HCT116 (cell line): ENCODE measurements at regions not wholly inside any gene's neighbourhood (a gene's known extent, or its start where the extent isn't known, plus 50 kb on each side); places are given as distances from the start of the nearest gene placed in this dataset.

ENCODE experiments used
- ATAC-seq: fragments of 200-7000 bp; cut with Tn5 transposase; 2 replicates; pipeline ENCODE4 v1.9.1; 2020; ENCODE audit warnings: mild to moderate bottlenecking, moderate library complexity
- BruUV-seq: library from RNA; stranded (reverse); fragments of 400-500 nt; replicated peaks from 2 replicates; lab custom pipeline; 2021; lab: Mats Ljungman, UMichigan
- CTCF ChIA-PET: fragments of 300-600 bp; sonication (Branson Sonifier 250); formaldehyde crosslinking; loops from one replicate; lab custom pipeline; 2021; ENCODE audit warnings: antibody characterized with exemption; lab: Charles Lee
- POLR2A ChIA-PET: fragments of 300-600, 350-600 bp; sonication (Branson Sonifier 250); formaldehyde crosslinking; loops from one replicate; lab custom pipeline; 2021; ENCODE audit warnings: antibody characterized with exemption; lab: Charles Lee
- RAD21 ChIA-PET, 2 experiments: fragments of 300-600 bp; sonication (Branson Sonifier 250); formaldehyde crosslinking; loops; one replicate each; lab custom pipeline; 2023; ENCODE audit warnings: low total read pairs in 2 of 2; ENCODE audit not compliant: uncharacterized antibody in 2 of 2, unreplicated experiment in 2 of 2, low non-redundant PET in 1 of 2; lab: Charles Lee
- DNase-seq: peaks from one replicate; pipeline ENCODE4 v3.0.0-alpha.2; 2010; ENCODE audit warnings: low read depth, low spot score
- H2AFZ ChIP-seq: fragments of 200-600 bp; shearing (Covaris generic), sonication (generic); 2 replicates; pipeline ENCODE4 v1.6.1; 2017; ENCODE audit warnings: low read depth, mixed run types, mixed read lengths, antibody characterized with exemption, low read length; ENCODE audit not compliant: poor library complexity, severe bottlenecking
- H3K27ac ChIP-seq: 2 replicates; pipeline ENCODE4 v1.5.1; 2012; ENCODE audit warnings: low read depth, low read length
- H3K27me3 ChIP-seq: fragments of 200-600 bp; sonication (generic); 2 replicates; pipeline ENCODE4 v1.6.1; 2016; ENCODE audit warnings: mixed run types, low read length, mixed read lengths; ENCODE audit not compliant: insufficient read depth
- H3K36me3 ChIP-seq, 2 experiments: fragments of 200-500 bp in 1 of 2; fragments of 200-600 bp in 1 of 2; sonication (Bioruptor generic) in 1 of 2; sonication (generic) in 1 of 2; 2 replicates each; pipeline versions ENCODE4 v1.5.1 to v1.6.1; 2014 to 2016; ENCODE audit warnings: low read length in 2 of 2, inconsistent platforms in 1 of 2, mixed read lengths in 1 of 2, mixed run types in 1 of 2; ENCODE audit not compliant: insufficient read depth in 2 of 2, control insufficient read depth in 1 of 2
- H3K4me1 ChIP-seq, 2 experiments: fragments of 200-600 bp in 1 of 2; sonication (generic) in 1 of 2; 2 replicates each; pipeline versions ENCODE4 v1.5.1 to v1.6.1; 2012 to 2017; ENCODE audit warnings: low read length in 2 of 2, inconsistent platforms in 1 of 2, mild to moderate bottlenecking in 1 of 2, mixed read lengths in 1 of 2, mixed run types in 1 of 2, moderate library complexity in 1 of 2; ENCODE audit not compliant: insufficient read depth in 2 of 2, control insufficient read depth in 1 of 2
- H3K4me2 ChIP-seq: fragments of 200-600 bp; sonication (generic); 2 replicates; pipeline ENCODE4 v1.6.1; 2017; ENCODE audit warnings: mixed run types, low read length, mixed read lengths
- H3K4me3 ChIP-seq, 2 experiments: fragments of 200-600 bp in 1 of 2; sonication (generic) in 1 of 2; replicated peaks in 1 of 2; 2 replicates each; pipeline ENCODE4 v1.5.1; 2011 to 2016; ENCODE audit warnings: low read length in 2 of 2, control low read depth in 1 of 2, low read depth in 1 of 2, mild to moderate bottlenecking in 1 of 2, mixed read lengths in 1 of 2, mixed run types in 1 of 2
- H3K79me2 ChIP-seq: fragments of 200-600 bp; sonication (generic); 2 replicates; pipeline ENCODE4 v1.6.1; 2017; ENCODE audit warnings: mild to moderate bottlenecking, mixed run types, low read length, moderate library complexity, mixed read lengths; ENCODE audit not compliant: insufficient read depth
- H3K9ac ChIP-seq: fragments of 200-600 bp; sonication (generic); 2 replicates; pipeline ENCODE4 v1.6.1; 2016; ENCODE audit warnings: low read length, mixed read lengths
- H3K9me2 ChIP-seq: fragments of 200-600 bp; sonication (generic), shearing (Covaris generic); 2 replicates; pipeline ENCODE4 v1.6.1; 2017; ENCODE audit warnings: mixed run types, mild to moderate bottlenecking, moderate library complexity; ENCODE audit not compliant: insufficient read depth
- H3K9me3 ChIP-seq, 2 experiments: fragments of 200-500 bp in 1 of 2; fragments of 200-600 bp in 1 of 2; sonication (Bioruptor generic) in 1 of 2; sonication (generic) in 1 of 2; 2 replicates each; pipeline ENCODE4 v1.6.1; 2014 to 2017; ENCODE audit warnings: low read length in 2 of 2, mixed read lengths in 2 of 2, inconsistent platforms in 1 of 2, low read depth in 1 of 2, mild to moderate bottlenecking in 1 of 2, mixed run types in 1 of 2, moderate library complexity in 1 of 2; ENCODE audit not compliant: control insufficient read depth in 1 of 2, insufficient read depth in 1 of 2
- H4K20me1 ChIP-seq: fragments of 200-600 bp; sonication (generic), shearing (Covaris generic); 2 replicates; pipeline ENCODE4 v1.6.1; 2017; ENCODE audit warnings: mixed run types, mild to moderate bottlenecking, moderate library complexity; ENCODE audit not compliant: insufficient read depth
- ATF3 ChIP-seq: IDR thresholded peaks from 2 replicates; pipeline ENCODE4 v1.6.1; 2012
- CBX3 ChIP-seq: IDR thresholded peaks from 2 replicates; pipeline ENCODE4 v1.6.1; 2012; ENCODE audit warnings: low read depth
- CEBPB ChIP-seq: IDR thresholded peaks from 2 replicates; pipeline ENCODE4 v1.6.1; 2012; ENCODE audit warnings: low read depth
- CTCF ChIP-seq, 3 experiments: fragments of 200-600 bp in 1 of 3; sonication (generic) in 1 of 3; IDR thresholded peaks in 2 of 3; conservative IDR thresholded peaks in 1 of 3; 2 replicates each; pipeline ENCODE4 v1.5.1; 2012 to 2017; ENCODE audit warnings: low read depth in 2 of 3, low read length in 2 of 3, antibody characterized with exemption in 1 of 3, borderline replicate concordance in 1 of 3, control low read depth in 1 of 3, mild to moderate bottlenecking in 1 of 3, mixed read lengths in 1 of 3, mixed run types in 1 of 3, moderate library complexity in 1 of 3; ENCODE audit not compliant: insufficient read depth in 1 of 3
- EGR1 ChIP-seq: IDR thresholded peaks from 2 replicates; pipeline ENCODE4 v1.6.1; 2012; ENCODE audit warnings: low read depth
- ELF1 ChIP-seq: IDR thresholded peaks from 2 replicates; pipeline ENCODE4 v1.6.1; 2012; ENCODE audit warnings: low read depth, borderline replicate concordance
- EZH2phosphoT487 ChIP-seq: fragments of 200-600 bp; IDR thresholded peaks from 2 replicates; pipeline ENCODE4 v1.6.1; 2018; ENCODE audit warnings: antibody characterized with exemption, borderline replicate concordance
- FOSL1 ChIP-seq: IDR thresholded peaks from 2 replicates; pipeline ENCODE4 v1.6.1; 2012; ENCODE audit warnings: low read depth
- MAX ChIP-seq: IDR thresholded peaks from 2 replicates; pipeline ENCODE4 v1.6.1; 2012
- POLR2A ChIP-seq: IDR thresholded peaks from 2 replicates; pipeline ENCODE4 v1.7.0; 2011; ENCODE audit warnings: borderline replicate concordance; ENCODE audit not compliant: insufficient read depth, insufficient read length; ENCODE audit errors: extremely low read depth
- POLR2AphosphoS5 ChIP-seq: IDR thresholded peaks from 2 replicates; pipeline ENCODE4 v1.6.1; 2011; ENCODE audit warnings: mild to moderate bottlenecking, low read depth, low read length, moderate library complexity
- REST ChIP-seq: IDR thresholded peaks from 2 replicates; pipeline ENCODE4 v1.6.1; 2012; ENCODE audit warnings: low read depth
- SIN3A ChIP-seq: IDR thresholded peaks from 2 replicates; pipeline ENCODE4 v1.6.1; 2012; ENCODE audit warnings: low read depth
- SRF ChIP-seq: IDR thresholded peaks from 2 replicates; pipeline ENCODE4 v1.6.1; 2012; ENCODE audit warnings: low read depth
- TCF7L2 ChIP-seq: IDR thresholded peaks from 2 replicates; pipeline ENCODE4 v1.7.0; 2011; ENCODE audit warnings: borderline replicate concordance, inconsistent platforms; ENCODE audit not compliant: insufficient read depth, insufficient read length; ENCODE audit errors: extremely low read depth
- YY1 ChIP-seq: IDR thresholded peaks from 2 replicates; pipeline ENCODE4 v1.6.1; 2011; ENCODE audit warnings: low read length, low read depth, moderate library complexity, mild to moderate bottlenecking; ENCODE audit not compliant: insufficient replicate concordance; ENCODE audit errors: extremely low read depth
- ZFX ChIP-seq: fragments of 450-650 bp; IDR thresholded peaks from 2 replicates; pipeline ENCODE4 v1.6.1; 2017
- intact Hi-C: fragments of 100-400 bp; cut with micrococcal nuclease; formaldehyde crosslinking; loops from 2 replicates; pipeline ENCODE4 v1.10.0; 2022

GRCh38 chr2:75389271-75389670 lies 171.5 kb downstream of the EVA1A start (continued):
- no peak for TF ChIP-seq CTCF (IDR thresholded peaks at IDR 0.05 in 2 of 3, conservative IDR thresholded peaks at IDR 0.05 in 1 of 3; ENCODE audit: borderline replicate concordance in 1 of 3, insufficient read depth in 1 of 3, low read depth in 2 of 3, low read length in 2 of 3)
- no peak for TF ChIP-seq TCF7L2
- no peak for TF ChIP-seq EGR1
- no peak for TF ChIP-seq CEBPB
- TF ChIP-seq ZFX, result no peak
- TF ChIP-seq POLR2AphosphoS5, result no peak
- TF ChIP-seq SIN3A, result no peak
- no peak for TF ChIP-seq EZH2phosphoT487
- no peak for TF ChIP-seq ATF3

GRCh38 chr2:75381032-75381431 lies 179.7 kb downstream of the EVA1A start:
- Histone ChIP-seq H3K36me3 (no peaks in the 10 kb centered on the region), H3K27ac (no peak overlapping the region), H3K4me1 (no peaks in the 10 kb centered on the region), H3K4me2 (no peak overlapping the region), H3K27me3 (peaks cover 19% of the 10 kb centered on the region), H3K9ac (no peak overlapping the region), H2AFZ (no peak overlapping the region), H3K79me2 (no peaks in the 10 kb centered on the region), H3K9me2 (no peaks in the 10 kb centered on the region), H4K20me1 (no peaks in the 10 kb centered on the region)
- no peak for DNase-seq
- no peak for ATAC-seq
- CTCF ChIA-PET, result no interaction called here
- RAD21 ChIA-PET, result no interaction called here
- intact Hi-C loops, result no loop called here
- TF ChIP-seq FOSL1 (no peak), ATF3 (no peak), REST (no peak), ELF1 (no peak), SIN3A (no peak), EZH2phosphoT487 (no peak), YY1 (no peak), MAX (no peak), CBX3 (no peak), SRF (no peak), EGR1 (no peak), ZFX (no peak), POLR2A (no peak)
- TF ChIP-seq, all 23 proteins: peak for 0
- no TSS peak for BruUV-seq
- POLR2A ChIA-PET, result no interaction called here
- no peak overlapping the region for H3K4me3 ChIP-seq
- no peaks in the 10 kb centered on the region for H3K9me3 ChIP-seq
